ENCODE measurements at regions not wholly inside any gene's neighbourhood (a gene's known extent, or its start where the extent isn't known, plus 50 kb on each side); places are given as distances from the start of the nearest gene placed in this dataset.

DNA sequence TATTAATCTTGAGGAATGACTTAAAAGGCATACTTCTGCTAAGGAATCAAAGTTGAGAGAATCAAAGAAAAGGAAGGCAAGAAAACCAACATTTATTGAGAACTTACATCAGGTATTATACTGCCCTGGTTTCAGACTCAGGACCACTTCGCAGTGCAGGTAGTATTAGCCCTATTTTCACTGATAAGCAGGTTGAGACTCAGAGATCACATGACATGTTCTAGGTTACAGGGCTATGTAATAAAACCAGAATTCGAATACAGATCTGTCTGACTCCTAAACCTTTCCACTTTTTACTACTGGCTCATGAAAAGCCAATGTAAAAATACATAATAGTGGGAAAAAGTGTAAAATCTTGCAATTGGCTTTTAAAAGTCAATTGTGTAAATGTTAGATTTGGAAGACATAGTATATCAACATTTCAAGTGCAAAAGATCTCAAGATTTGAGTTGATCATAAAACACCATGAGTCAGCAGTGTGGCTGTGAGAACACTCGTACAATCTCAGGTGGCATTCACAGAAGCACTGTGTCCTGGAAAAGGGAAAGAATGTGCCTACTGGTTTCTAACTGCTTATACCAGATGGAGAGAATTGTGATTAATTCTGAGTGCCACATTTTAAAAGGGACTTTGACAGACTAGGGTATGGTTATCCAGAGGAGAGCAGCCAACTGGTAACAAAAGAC, 195.8 kb upstream of the MKLN1 start:
- TF ChIP-seq CTCF (IDR thresholded peaks at IDR 0.05) = no peak
- no peak for TF ChIP-seq POLR2A (IDR thresholded peaks at IDR 0.05)
